ENCODE measurements at regions not wholly inside any gene's neighbourhood (a gene's known extent, or its start where the extent isn't known, plus 50 kb on each side); places are given as distances from the start of the nearest gene placed in this dataset.

DNA sequence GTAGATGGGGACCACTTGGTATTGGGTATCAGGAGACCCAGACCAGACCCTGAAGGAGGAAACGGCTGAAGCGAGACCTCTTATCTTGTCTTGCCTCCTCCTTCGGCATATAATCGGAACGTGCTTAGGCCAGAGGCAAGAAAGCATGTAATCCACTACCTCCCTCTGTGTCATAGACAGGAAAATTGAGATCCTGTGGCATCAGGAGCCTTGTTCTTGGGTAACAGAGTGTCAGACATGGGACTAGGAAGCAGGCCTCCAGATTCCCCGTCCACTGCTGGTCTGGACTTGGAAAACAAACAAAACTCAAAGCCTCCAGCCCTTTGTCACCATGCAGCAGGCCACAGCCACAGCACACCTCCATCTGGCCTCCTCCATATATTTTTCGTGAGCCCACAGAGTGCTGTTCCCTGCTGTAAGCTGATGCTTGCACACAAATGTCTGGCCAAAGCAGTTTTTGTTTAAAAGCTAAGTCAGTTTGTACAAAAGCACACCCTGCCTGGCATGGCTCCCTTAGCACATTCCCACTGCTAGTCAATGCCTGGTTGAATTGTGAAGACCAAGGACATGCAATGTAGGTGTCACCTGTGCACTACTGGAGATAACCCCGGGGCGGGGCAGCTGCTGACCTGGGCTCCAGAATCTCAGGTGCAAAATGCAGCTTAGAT, 510.9 kb downstream of the RPS24 start:
- no peak overlapping the region for H3K27ac ChIP-seq
- no peak for TF ChIP-seq ZFX (IDR thresholded peaks at IDR 0.05; ENCODE audit: borderline replicate concordance)
- TF ChIP-seq, protein P1, sequence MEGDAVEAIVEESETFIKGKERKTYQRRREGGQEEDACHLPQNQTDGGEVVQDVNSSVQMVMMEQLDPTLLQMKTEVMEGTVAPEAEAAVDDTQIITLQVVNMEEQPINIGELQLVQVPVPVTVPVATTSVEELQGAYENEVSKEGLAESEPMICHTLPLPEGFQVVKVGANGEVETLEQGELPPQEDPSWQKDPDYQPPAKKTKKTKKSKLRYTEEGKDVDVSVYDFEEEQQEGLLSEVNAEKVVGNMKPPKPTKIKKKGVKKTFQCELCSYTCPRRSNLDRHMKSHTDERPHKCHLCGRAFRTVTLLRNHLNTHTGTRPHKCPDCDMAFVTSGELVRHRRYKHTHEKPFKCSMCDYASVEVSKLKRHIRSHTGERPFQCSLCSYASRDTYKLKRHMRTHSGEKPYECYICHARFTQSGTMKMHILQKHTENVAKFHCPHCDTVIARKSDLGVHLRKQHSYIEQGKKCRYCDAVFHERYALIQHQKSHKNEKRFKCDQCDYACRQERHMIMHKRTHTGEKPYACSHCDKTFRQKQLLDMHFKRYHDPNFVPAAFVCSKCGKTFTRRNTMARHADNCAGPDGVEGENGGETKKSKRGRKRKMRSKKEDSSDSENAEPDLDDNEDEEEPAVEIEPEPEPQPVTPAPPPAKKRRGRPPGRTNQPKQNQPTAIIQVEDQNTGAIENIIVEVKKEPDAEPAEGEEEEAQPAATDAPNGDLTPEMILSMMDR (IDR thresholded peaks at IDR 0.05) = no peak

DNA sequence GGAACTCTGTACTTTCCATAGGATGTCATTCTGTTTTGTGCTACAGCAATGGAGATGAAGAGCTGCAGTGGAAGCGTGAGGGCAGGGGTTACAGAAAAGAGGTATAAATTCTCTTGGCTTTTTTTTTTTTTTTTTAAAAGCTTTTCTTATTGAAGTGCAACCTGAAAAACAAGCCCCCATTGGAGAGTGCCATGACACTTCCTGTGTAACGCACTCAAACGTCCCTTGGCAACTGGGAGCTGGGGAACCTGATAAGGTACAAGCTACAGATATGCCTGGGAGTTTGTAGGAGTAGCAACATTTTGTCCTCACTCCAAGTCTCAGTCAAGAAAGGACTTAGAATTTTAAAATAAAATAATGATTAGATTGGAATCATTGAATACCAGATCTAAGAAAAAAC, 512.1 kb downstream of the RPS24 start:
- TF ChIP-seq ZFX (IDR thresholded peaks at IDR 0.05; ENCODE audit: borderline replicate concordance) = no peak
- TF ChIP-seq, protein P1 (IDR thresholded peaks at IDR 0.05) = no peak
- H3K27ac ChIP-seq = no peak overlapping the region

DNA sequence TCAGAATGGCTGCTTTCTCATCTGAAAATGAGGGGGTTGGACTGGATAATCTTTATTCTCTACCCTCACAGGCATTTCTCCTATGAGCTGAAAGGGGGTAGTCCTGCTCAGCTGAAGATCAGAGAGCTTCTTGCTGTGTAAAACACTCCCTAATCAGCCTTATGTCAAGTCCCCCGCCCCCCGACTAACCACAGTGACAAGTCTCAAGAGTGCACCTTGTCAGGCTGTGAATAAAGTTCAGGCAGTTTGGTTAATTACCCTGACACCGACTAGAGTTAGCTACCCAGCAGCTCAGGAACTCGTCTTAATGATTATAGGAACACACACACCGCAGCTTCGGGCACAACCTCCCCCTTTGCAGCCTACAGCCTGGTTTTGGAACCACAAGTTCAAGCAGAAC, 513.7 kb downstream of the RPS24 start:
- TF ChIP-seq ZFX (IDR thresholded peaks at IDR 0.05; ENCODE audit: borderline replicate concordance) = no peak
- TF ChIP-seq, protein P1 (IDR thresholded peaks at IDR 0.05) = no peak
- H3K27ac ChIP-seq = no peak overlapping the region

DNA sequence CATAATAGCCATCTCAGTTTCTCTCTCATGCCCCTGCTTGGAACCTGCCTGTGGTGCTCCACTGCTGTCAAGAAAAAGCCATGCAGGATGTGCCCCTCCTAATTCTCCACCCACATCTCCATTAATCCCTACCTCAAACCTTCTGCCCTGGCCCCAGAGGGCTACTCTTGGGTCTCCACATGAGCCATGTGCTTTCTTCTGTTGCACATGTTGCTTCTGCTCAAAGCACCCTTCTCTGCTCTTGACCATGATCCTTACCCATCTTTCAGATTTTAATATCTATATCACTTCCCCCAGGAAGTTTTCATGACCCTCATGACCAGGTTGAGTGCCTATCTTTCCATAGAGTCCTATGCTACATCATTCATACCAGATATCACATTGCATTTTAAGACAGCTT, 514.2 kb downstream of the RPS24 start:
- H3K27ac ChIP-seq = no peak overlapping the region
- TF ChIP-seq, protein P1 (IDR thresholded peaks at IDR 0.05) = no peak
- no peak for TF ChIP-seq ZFX (IDR thresholded peaks at IDR 0.05; ENCODE audit: borderline replicate concordance)

DNA sequence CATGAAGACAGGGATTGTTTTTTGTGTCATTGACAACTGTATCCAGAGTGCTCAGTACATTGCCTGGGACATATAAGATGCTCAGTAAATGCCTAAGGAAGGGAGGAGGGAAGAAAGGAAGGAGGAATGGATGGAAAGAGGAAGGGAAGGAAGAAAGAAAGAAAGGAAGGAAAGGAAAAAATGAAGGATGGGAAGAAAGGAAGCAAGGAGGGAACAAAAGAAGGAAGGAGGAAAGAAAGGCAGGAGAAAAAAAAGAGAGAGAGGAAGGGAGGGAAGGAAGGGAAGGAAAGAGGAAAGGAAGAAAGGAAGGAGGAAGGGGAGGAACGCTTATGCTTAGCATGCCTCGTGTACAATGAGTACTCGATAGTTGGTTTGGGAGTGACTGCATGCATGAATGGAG, 514.7 kb downstream of the RPS24 start:
- H3K27ac ChIP-seq = no peak overlapping the region
- TF ChIP-seq ZFX (IDR thresholded peaks at IDR 0.05; ENCODE audit: borderline replicate concordance) = no peak
- TF ChIP-seq, protein P1 (IDR thresholded peaks at IDR 0.05) = no peak

DNA sequence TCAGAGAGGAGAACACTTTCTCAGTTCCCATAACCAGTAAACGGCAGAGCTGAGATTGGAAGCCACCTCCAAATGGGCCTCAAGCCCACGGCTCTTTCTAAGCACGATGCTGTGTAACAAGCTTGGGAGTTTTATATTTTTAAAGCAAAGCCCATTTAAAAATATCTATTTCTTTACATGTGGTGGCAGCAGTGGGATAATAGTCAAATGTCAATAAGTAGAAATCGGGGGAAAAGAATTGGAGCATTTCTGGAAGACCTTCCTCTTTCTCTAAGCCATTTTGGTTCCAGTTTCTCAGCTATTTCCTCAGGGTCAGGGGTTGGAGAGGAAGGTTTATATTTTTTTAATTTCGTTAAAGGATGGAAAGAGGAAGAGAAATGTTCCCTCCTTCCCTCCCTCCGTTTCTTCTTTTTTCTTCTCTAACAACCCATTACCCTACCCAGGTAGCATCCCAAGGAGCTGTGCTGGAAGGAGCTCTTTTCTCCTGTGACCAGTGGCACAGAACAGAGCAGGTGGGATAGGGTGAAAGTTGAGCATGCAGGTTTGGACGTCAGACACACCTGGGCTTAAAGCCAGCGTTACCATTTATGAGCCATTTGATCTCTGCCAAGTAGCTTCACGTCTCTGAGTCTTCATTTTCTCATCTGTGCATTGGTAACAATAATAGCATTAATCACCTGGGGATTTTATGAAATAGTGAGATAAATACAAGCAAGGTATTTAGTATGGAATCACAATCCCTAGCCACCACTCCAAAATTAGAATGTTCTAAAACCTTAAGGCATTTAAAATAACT, 515.7 kb downstream of the RPS24 start:
- TF ChIP-seq ZFX (IDR thresholded peaks at IDR 0.05; ENCODE audit: borderline replicate concordance) = no peak
- TF ChIP-seq, protein P1 (IDR thresholded peaks at IDR 0.05) = no peak
- no peak overlapping the region for H3K27ac ChIP-seq

DNA sequence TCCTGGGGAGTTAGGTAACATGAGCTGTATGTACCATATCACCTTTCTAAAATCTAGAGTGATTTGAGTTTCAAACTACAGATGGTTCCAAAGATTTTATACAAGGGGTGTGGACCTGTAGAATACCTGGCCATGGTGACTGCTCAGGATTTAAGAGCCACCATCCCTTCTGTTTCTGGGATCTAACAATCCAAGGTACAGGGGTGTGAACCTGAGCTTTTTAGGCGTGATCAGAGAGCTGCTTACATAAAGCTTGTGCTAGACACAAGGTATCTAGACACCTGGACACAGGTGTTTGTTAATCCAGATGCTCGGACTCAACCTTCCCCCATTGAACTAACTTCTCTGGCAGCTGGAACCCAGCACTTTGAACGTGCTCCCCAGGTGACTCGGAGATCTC, 516.4 kb downstream of the RPS24 start:
- TF ChIP-seq ZFX (IDR thresholded peaks at IDR 0.05; ENCODE audit: borderline replicate concordance) = no peak
- TF ChIP-seq, protein P1 (IDR thresholded peaks at IDR 0.05) = no peak
- H3K27ac ChIP-seq = no peak overlapping the region

Data from 22Rv1 (cell line).